ENCODE measurements at regions not wholly inside any gene's neighbourhood (a gene's known extent, or its start where the extent isn't known, plus 50 kb on each side); places are given as distances from the start of the nearest gene placed in this dataset.

- TF ChIP-seq CTCF (conservative IDR thresholded peaks at IDR 0.05; ENCODE audit: low read depth, low read length) (no peak), EZH2phosphoT487 (IDR thresholded peaks at IDR 0.05; ENCODE audit: borderline replicate concordance, low read length) (no peak), EZH2 (IDR thresholded peaks at IDR 0.05; ENCODE audit: low read length, unreplicated experiment) (no peak)
These were observed 74.7 kb upstream of the SDK2 start for GRCh38 chr17:73718912-73719311.

All from PC-3 (cell line).